Glutamatergic neuron (in vitro differentiated cells): ENCODE measurements at regions not wholly inside any gene's neighbourhood (a gene's known extent, or its start where the extent isn't known, plus 50 kb on each side); places are given as distances from the start of the nearest gene placed in this dataset.

Experiments used
- DNase-seq: peaks from one replicate; pipeline ENCODE4 v3.0.0; 2022
- H3K27ac Mint-ChIP-seq: one replicate; pipeline ENCODE4 v1.8.0; 2020; ENCODE audit warnings: mild to moderate bottlenecking, mixed read lengths, inconsistent platforms; ENCODE audit not compliant: unreplicated experiment
- H3K27me3 Mint-ChIP-seq: one replicate; pipeline ENCODE4 v1.8.0; 2020; ENCODE audit warnings: mild to moderate bottlenecking, moderate library complexity, mixed read lengths, inconsistent platforms; ENCODE audit not compliant: unreplicated experiment
- H3K36me3 Mint-ChIP-seq: one replicate; pipeline ENCODE4 v1.8.0; 2020; ENCODE audit warnings: mild to moderate bottlenecking, mixed read lengths, inconsistent platforms; ENCODE audit not compliant: unreplicated experiment
- H3K4me1 Mint-ChIP-seq: one replicate; pipeline ENCODE4 v1.8.0; 2020; ENCODE audit warnings: mild to moderate bottlenecking, low read depth, mixed read lengths, inconsistent platforms; ENCODE audit not compliant: unreplicated experiment
- H3K4me3 Mint-ChIP-seq: one replicate; pipeline ENCODE4 v1.8.0; 2020; ENCODE audit warnings: mild to moderate bottlenecking, mixed read lengths, inconsistent platforms; ENCODE audit not compliant: unreplicated experiment
- H3K9me3 Mint-ChIP-seq: one replicate; pipeline ENCODE4 v1.8.0; 2020; ENCODE audit warnings: mild to moderate bottlenecking, moderate library complexity, mixed read lengths, inconsistent platforms; ENCODE audit not compliant: unreplicated experiment
- CTCF ChIP-seq: fragments of 200-600 bp; sonication (generic); IDR thresholded peaks from one replicate; pipeline ENCODE4 v1.5.0; 2021; ENCODE audit not compliant: partially characterized antibody, unreplicated experiment

- Mint-ChIP-seq H3K27ac (no peak overlapping the region), H3K4me3 (no peak overlapping the region), H3K4me1 (no peaks in the 10 kb centered on the region), H3K27me3 (peaks cover 8% of the 10 kb centered on the region), H3K36me3 (no peaks in the 10 kb centered on the region), H3K9me3 (no peaks in the 10 kb centered on the region)
- DNase-seq: no peak
- no peak for TF ChIP-seq CTCF
Observed at GRCh38 chr18:47718646-47719045, 211.8 kb downstream of the SMAD2 start.

- no peaks in the 10 kb centered on the region for H3K4me1 Mint-ChIP-seq
- TF ChIP-seq CTCF: no peak
- peaks cover 2% of the 10 kb centered on the region for H3K9me3 Mint-ChIP-seq
- peaks cover 8% of the 10 kb centered on the region for H3K27me3 Mint-ChIP-seq
- H3K4me3 Mint-ChIP-seq: no peak overlapping the region
- no peaks in the 10 kb centered on the region for H3K36me3 Mint-ChIP-seq
- DNase-seq: no peak
- H3K27ac Mint-ChIP-seq: no peak overlapping the region
Observed at GRCh38 chr18:47717257-47717656, 213.2 kb downstream of the SMAD2 start.

- Mint-ChIP-seq H3K36me3 (no peaks in the 10 kb centered on the region), H3K27ac (no peak overlapping the region), H3K4me1 (no peaks in the 10 kb centered on the region), H3K9me3 (peaks cover 2% of the 10 kb centered on the region), H3K4me3 (no peak overlapping the region), H3K27me3 (peaks cover 8% of the 10 kb centered on the region)
- no peak for DNase-seq
- no peak for TF ChIP-seq CTCF
Observed at GRCh38 chr18:47716632-47717185, 213.8 kb downstream of the SMAD2 start.

GRCh38 chr18:47710451-47710850 lies 220.0 kb downstream of the SMAD2 start:
- Mint-ChIP-seq H3K4me1 (no peaks in the 10 kb centered on the region), H3K9me3 (peaks cover 2% of the 10 kb centered on the region), H3K4me3 (no peak overlapping the region), H3K36me3 (peaks cover 3% of the 10 kb centered on the region), H3K27ac (no peak overlapping the region), H3K27me3 (peaks cover 3% of the 10 kb centered on the region)
- TF ChIP-seq CTCF: no peak
- DNase-seq: no peak

- Mint-ChIP-seq H3K4me3 (no peak overlapping the region), H3K27me3 (peaks cover 3% of the 10 kb centered on the region), H3K27ac (no peak overlapping the region), H3K36me3 (peaks cover 3% of the 10 kb centered on the region), H3K4me1 (no peaks in the 10 kb centered on the region), H3K9me3 (peaks cover 2% of the 10 kb centered on the region)
- no peak for DNase-seq
- no peak for TF ChIP-seq CTCF
Observed at GRCh38 chr18:47709556-47709955, 220.9 kb downstream of the SMAD2 start.
